ENCODE measurements at regions not wholly inside any gene's neighbourhood (a gene's known extent, or its start where the extent isn't known, plus 50 kb on each side); places are given as distances from the start of the nearest gene placed in this dataset.

- 0% methylated on average over 1 of the region's 1 CpG; no CpG with 5 or more reads in 1 of the 2 experiments for WGBS, 2 experiments (ENCODE audit: extremely low coverage in 1 of 2, insufficient coverage in 1 of 2, insufficient read length in 1 of 2, insufficient replicate concordance in 2 of 2, low coverage in 1 of 2, low lambda C conversion rate in 2 of 2, missing lambda C conversion rate in 1 of 2)
- Histone ChIP-seq H4K20me1 (replicated peaks in 1 of 2; ENCODE audit: control insufficient read depth in 1 of 2, insufficient read depth in 2 of 2, low read length in 2 of 2) (no peaks in the 10 kb centered on the region), H3K79me1 (ENCODE audit: low read depth, low read length) (no peaks in the 10 kb centered on the region), H2BK12ac (ENCODE audit: low read depth, low read length) (no peak overlapping the region), H3K9ac (replicated peaks in 1 of 4; ENCODE audit: extremely low read depth in 1 of 4, low read depth in 3 of 4, low read length in 3 of 4) (no peak overlapping the region), H3K27ac (ENCODE audit: low read depth, low read length) (no peak overlapping the region), H3K56ac (replicated peaks; ENCODE audit: insufficient read length, low read depth, low read length) (no peak overlapping the region), H2AFZ (ENCODE audit: low read length) (no peak overlapping the region), H4K5ac (ENCODE audit: insufficient read length, low read depth, low read length) (no peak overlapping the region), H2BK120ac (replicated peaks; ENCODE audit: low read depth, low read length) (no peak overlapping the region), H3K36me3 (ENCODE audit: control insufficient read depth in 2 of 4, insufficient read depth in 4 of 4, low read length in 3 of 4) (no peaks in the 10 kb centered on the region), H3K23ac (ENCODE audit: insufficient read length) (no peak overlapping the region), H3K23me2 (ENCODE audit: low read depth, low read length) (no peaks in the 10 kb centered on the region), H4K91ac (replicated peaks; ENCODE audit: insufficient read length, low read length) (no peak overlapping the region), H2BK5ac (ENCODE audit: low read depth, low read length) (no peak overlapping the region), H3K27me3 (replicated peaks in 1 of 4; ENCODE audit: control insufficient read depth in 3 of 4, extremely low read depth in 1 of 4, insufficient read depth in 3 of 4, low read length in 3 of 4) (no peaks in the 10 kb centered on the region), H3K4ac (replicated peaks; ENCODE audit: insufficient read length, low read depth, low read length) (no peak overlapping the region), H2BK15ac (ENCODE audit: low read length) (no peak overlapping the region), H4K8ac (ENCODE audit: extremely low read depth, insufficient read depth, low read length) (no peak overlapping the region), H3K79me2 (ENCODE audit: control insufficient read depth in 1 of 2, insufficient read depth in 2 of 2, low read length in 2 of 2) (no peaks in the 10 kb centered on the region), H3K9me3 (ENCODE audit: insufficient read depth in 2 of 2, low read depth in 1 of 2, low read length in 1 of 2) (no peaks in the 10 kb centered on the region), H3K4me2 (ENCODE audit: insufficient read depth in 1 of 2, low read depth in 2 of 2, low read length in 2 of 2) (no peak overlapping the region), H3K4me3 (ENCODE audit: extremely low read depth in 1 of 4, insufficient read depth in 2 of 4, low read depth in 3 of 4, low read length in 4 of 4) (no peak overlapping the region), H2BK20ac (ENCODE audit: low read length) (no peak overlapping the region), H3K18ac (ENCODE audit: extremely low read depth, low read length) (no peak overlapping the region), H2AK5ac (ENCODE audit: low read depth, low read length) (no peak overlapping the region), H3K14ac (ENCODE audit: insufficient read length) (no peak overlapping the region), H3K4me1 (replicated peaks in 1 of 4; ENCODE audit: control insufficient read depth in 3 of 4, insufficient read depth in 4 of 4, low read length in 3 of 4) (no peaks in the 10 kb centered on the region)
- no peak for FAIRE-seq
- ChIA-PET POLR2A (ENCODE audit: partially characterized antibody) (no interaction called here), CTCF (ENCODE audit: partially characterized antibody) (no interaction called here)
- no peak for DNase-seq (ENCODE audit: low read depth in 1 of 2, low spot score in 2 of 2)
- no peak for TF ChIP-seq NANOG (IDR thresholded peaks at IDR 0.05; ENCODE audit: insufficient read depth, low read depth, low read length, poor library complexity, severe bottlenecking)
- TF ChIP-seq CTBP2 (IDR thresholded peaks at IDR 0.05; ENCODE audit: borderline replicate concordance, insufficient read depth, insufficient read length, low read length), result no peak
- no peak for TF ChIP-seq CTCF (IDR thresholded peaks at IDR 0.05; ENCODE audit: control extremely low read depth in 1 of 3, insufficient read depth in 1 of 3, low read depth in 1 of 3, low read length in 3 of 3)
- no peak for TF ChIP-seq SAP30 (IDR thresholded peaks at IDR 0.05; ENCODE audit: insufficient read depth, insufficient replicate concordance, low read length)
- no peak for TF ChIP-seq JUN (IDR thresholded peaks at IDR 0.05; ENCODE audit: low read depth, low read length)
- TF ChIP-seq BCL11A (IDR thresholded peaks at IDR 0.05; ENCODE audit: low read depth in 2 of 2, low read length in 2 of 2), result no peak
- no peak for TF ChIP-seq ASH2L (IDR thresholded peaks at IDR 0.05; ENCODE audit: low read length)
- TF ChIP-seq NRF1 (IDR thresholded peaks at IDR 0.05; ENCODE audit: low read depth, low read length), result no peak
- TF ChIP-seq TCF12 (IDR thresholded peaks at IDR 0.05; ENCODE audit: low read depth, low read length), result no peak
- TF ChIP-seq EP300 (IDR thresholded peaks at IDR 0.05; ENCODE audit: borderline replicate concordance in 1 of 2, low read depth in 2 of 2, low read length in 2 of 2), result no peak
- TF ChIP-seq RBBP5 (IDR thresholded peaks at IDR 0.05; ENCODE audit: borderline replicate concordance, low read depth, low read length), result no peak
- no peak for TF ChIP-seq TAF1 (IDR thresholded peaks at IDR 0.05; ENCODE audit: low read depth, low read length)
Observed at GRCh38 chr11:101726988-101727387, 143.2 kb upstream of the TRPC6 start.
